ENCODE measurements at regions not wholly inside any gene's neighbourhood (a gene's known extent, or its start where the extent isn't known, plus 50 kb on each side); places are given as distances from the start of the nearest gene placed in this dataset.

- TF ChIP-seq CTCF (conservative IDR thresholded peaks at IDR 0.05; ENCODE audit: low read depth, low read length): no peak
- no peak for TF ChIP-seq EZH2 (IDR thresholded peaks at IDR 0.05; ENCODE audit: low read length, unreplicated experiment)
Measured at GRCh38 chr13:80877209-80877943, 536.5 kb upstream of the SPRY2 start.
